Hepatocyte (in vitro differentiated cells): ENCODE measurements at regions not wholly inside any gene's neighbourhood (a gene's known extent, or its start where the extent isn't known, plus 50 kb on each side); places are given as distances from the start of the nearest gene placed in this dataset.

ENCODE experiments used
- DNase-seq: peaks from one replicate; pipeline ENCODE4 v3.0.0-alpha.2; 2016; ENCODE audit warnings: low spot score
- H2AFZ ChIP-seq: fragments of 200-600 bp; sonication (generic); 2 replicates; pipeline ENCODE4 v1.6.0; 2016; ENCODE audit warnings: antibody characterized with exemption, mild to moderate bottlenecking
- H3K27ac ChIP-seq: fragments of 200-600 bp; sonication (generic); 2 replicates; pipeline ENCODE4 v1.5.1; 2016; ENCODE audit warnings: mild to moderate bottlenecking
- H3K27me3 ChIP-seq: fragments of 200-600 bp; sonication (generic); 2 replicates; pipeline ENCODE4 v1.6.1; 2016
- H3K36me3 ChIP-seq: fragments of 200-600 bp; sonication (generic); replicated peaks from 2 replicates; pipeline ENCODE4 v1.5.1; 2016; ENCODE audit warnings: low read depth; ENCODE audit not compliant: insufficient read depth
- H3K4me1 ChIP-seq: fragments of 200-600 bp; sonication (generic); 2 replicates; pipeline ENCODE4 v1.5.1; 2016; ENCODE audit warnings: mild to moderate bottlenecking, moderate library complexity; ENCODE audit not compliant: insufficient read depth
- H3K4me2 ChIP-seq: fragments of 200-600 bp; sonication (generic); 2 replicates; pipeline ENCODE4 v1.6.0; 2016
- H3K4me3 ChIP-seq: fragments of 200-600 bp; sonication (generic); 2 replicates; pipeline ENCODE4 v1.5.1; 2016; ENCODE audit warnings: mild to moderate bottlenecking
- H3K79me2 ChIP-seq: fragments of 200-600 bp; sonication (generic); 2 replicates; pipeline ENCODE4 v1.6.0; 2017; ENCODE audit warnings: mild to moderate bottlenecking
- H3K9me2 ChIP-seq: fragments of 200-600 bp; sonication (generic); replicated peaks from 2 replicates; pipeline ENCODE4 v1.6.0; 2017; ENCODE audit warnings: mild to moderate bottlenecking; ENCODE audit not compliant: insufficient read depth
- H3K9me3 ChIP-seq: fragments of 200-600 bp; sonication (generic); 2 replicates; pipeline ENCODE4 v1.5.1; 2016; ENCODE audit warnings: low read depth, mild to moderate bottlenecking
- H4K20me1 ChIP-seq: fragments of 200-600 bp; sonication (generic); 2 replicates; pipeline ENCODE4 v1.6.0; 2016; ENCODE audit warnings: mild to moderate bottlenecking; ENCODE audit not compliant: insufficient read depth, poor library complexity, severe bottlenecking
- CTCF ChIP-seq: fragments of 200-600 bp; sonication (generic); IDR thresholded peaks from 2 replicates; pipeline ENCODE4 v1.5.1; 2016; ENCODE audit warnings: antibody characterized with exemption, mild to moderate bottlenecking; ENCODE audit not compliant: poor library complexity
- EZH2 ChIP-seq: fragments of 200-600 bp; sonication (generic); IDR thresholded peaks from 2 replicates; pipeline ENCODE4 v1.6.1; 2016; ENCODE audit warnings: antibody characterized with exemption, mild to moderate bottlenecking, borderline replicate concordance
- EZH2phosphoT487 ChIP-seq: fragments of 200-600 bp; sonication (generic); IDR thresholded peaks from one replicate; pipeline ENCODE4 v1.6.1; 2018; ENCODE audit warnings: antibody characterized with exemption, mild to moderate bottlenecking, low read depth, moderate library complexity; ENCODE audit not compliant: unreplicated experiment, severe bottlenecking
- WGBS: methylation state at CpG from one replicate; pipeline ENCODE4 v1.1.6; 2016; ENCODE audit warnings: low lambda C conversion rate; ENCODE audit errors: missing lambda C conversion rate; 5-methylcytosine and 5-hydroxymethylcytosine counted together

DNA sequence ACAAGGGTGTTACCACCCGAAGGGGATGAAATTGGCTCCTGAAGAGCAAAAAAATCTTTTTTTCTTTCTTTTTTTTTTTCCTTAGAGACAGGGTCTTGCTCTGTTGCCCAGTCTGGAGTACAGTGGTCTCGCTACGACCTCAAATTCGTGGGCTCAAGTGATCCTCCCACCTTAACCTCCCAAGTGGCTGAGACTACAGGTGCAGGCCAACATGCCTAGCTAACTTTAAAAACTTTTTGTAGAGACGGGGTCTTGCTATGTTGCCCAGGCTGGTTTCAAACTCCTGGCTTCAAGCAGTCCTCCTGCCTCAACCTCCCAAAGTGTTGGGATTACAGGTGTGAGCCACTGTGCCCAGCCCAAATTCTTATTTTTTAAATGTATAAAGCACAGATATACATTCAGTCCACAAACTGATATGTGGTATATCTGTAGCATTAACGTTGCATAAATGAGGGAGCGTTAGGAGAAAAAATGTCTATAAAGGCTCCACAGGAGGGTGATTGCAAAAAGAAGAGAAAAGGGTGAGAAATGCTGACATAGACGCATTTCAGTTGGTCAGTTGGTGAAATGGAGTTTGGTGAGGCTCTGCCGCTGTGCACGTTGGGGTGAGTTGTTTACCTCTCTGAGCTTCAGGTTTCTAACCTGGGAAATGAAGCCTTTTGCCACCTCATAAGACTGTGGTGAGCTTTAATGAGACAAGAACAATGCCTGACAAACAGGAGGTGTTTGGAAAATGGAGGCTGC lies 100.7 kb upstream of the PODXL start:
- Histone ChIP-seq H3K27ac (no peak overlapping the region), H3K9me2 (no peaks in the 10 kb centered on the region), H3K4me3 (no peak overlapping the region), H2AFZ (no peak overlapping the region), H3K4me2 (no peak overlapping the region), H3K4me1 (no peaks in the 10 kb centered on the region), H3K36me3 (no peaks in the 10 kb centered on the region), H3K9me3 (no peaks in the 10 kb centered on the region), H3K79me2 (no peaks in the 10 kb centered on the region), H4K20me1 (no peaks in the 10 kb centered on the region), H3K27me3 (no peaks in the 10 kb centered on the region)
- WGBS, result 83% methylated on average over 10 of the region's 10 CpGs
- no peak for DNase-seq
- TF ChIP-seq EZH2 (no peak), EZH2phosphoT487 (no peak), CTCF (no peak)

DNA sequence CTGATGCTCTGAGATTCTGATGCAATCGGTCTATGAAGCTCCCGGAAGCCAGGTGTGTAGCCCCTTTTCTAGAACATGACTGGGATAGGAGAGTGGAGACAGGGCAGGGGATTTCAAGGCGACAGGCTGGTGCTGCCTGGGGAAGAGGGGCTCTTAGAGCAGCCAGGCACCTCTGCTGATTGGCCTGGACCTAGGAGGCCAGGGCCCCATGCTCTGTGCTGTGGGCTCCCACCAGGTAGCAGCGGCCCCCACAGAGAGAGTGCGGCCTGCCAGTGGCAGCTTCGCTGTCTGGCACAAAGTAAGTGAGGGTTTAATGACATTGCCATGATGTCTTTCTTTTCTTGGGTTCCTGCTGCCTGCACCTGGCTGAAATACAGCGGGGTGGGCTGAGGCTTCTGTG lies 99.4 kb upstream of the PODXL start:
- Histone ChIP-seq H3K9me3 (no peaks in the 10 kb centered on the region), H4K20me1 (no peaks in the 10 kb centered on the region), H3K4me2 (no peak overlapping the region), H2AFZ (no peak overlapping the region), H3K79me2 (no peaks in the 10 kb centered on the region), H3K4me3 (no peak overlapping the region), H3K9me2 (no peaks in the 10 kb centered on the region), H3K27me3 (no peaks in the 10 kb centered on the region), H3K36me3 (no peaks in the 10 kb centered on the region), H3K27ac (no peak overlapping the region), H3K4me1 (no peaks in the 10 kb centered on the region)
- WGBS, result 89% methylated on average over 7 of the region's 7 CpGs
- no peak for DNase-seq
- no peak for TF ChIP-seq CTCF
- TF ChIP-seq EZH2phosphoT487, result no peak
- TF ChIP-seq EZH2, result no peak

- H3K27me3 ChIP-seq, result no peaks in the 10 kb centered on the region
- H3K4me1 ChIP-seq, result no peaks in the 10 kb centered on the region
- WGBS, result 93% methylated on average over 6 of the region's 6 CpGs
- no peak overlapping the region for H2AFZ ChIP-seq
- H3K36me3 ChIP-seq, result no peaks in the 10 kb centered on the region
- no peaks in the 10 kb centered on the region for H3K9me2 ChIP-seq
- no peaks in the 10 kb centered on the region for H3K9me3 ChIP-seq
- TF ChIP-seq CTCF, result no peak
- TF ChIP-seq EZH2, result no peak
- no peak for TF ChIP-seq EZH2phosphoT487
- H3K4me3 ChIP-seq, result no peak overlapping the region
- no peak overlapping the region for H3K4me2 ChIP-seq
- no peaks in the 10 kb centered on the region for H4K20me1 ChIP-seq
- H3K79me2 ChIP-seq, result no peaks in the 10 kb centered on the region
- no peak overlapping the region for H3K27ac ChIP-seq
- no peak for DNase-seq
Measured at GRCh38 chr7:131655447-131655846, 99.0 kb upstream of the PODXL start.
